ENCODE measurements at regions not wholly inside any gene's neighbourhood (a gene's known extent, or its start where the extent isn't known, plus 50 kb on each side); places are given as distances from the start of the nearest gene placed in this dataset.

DNA sequence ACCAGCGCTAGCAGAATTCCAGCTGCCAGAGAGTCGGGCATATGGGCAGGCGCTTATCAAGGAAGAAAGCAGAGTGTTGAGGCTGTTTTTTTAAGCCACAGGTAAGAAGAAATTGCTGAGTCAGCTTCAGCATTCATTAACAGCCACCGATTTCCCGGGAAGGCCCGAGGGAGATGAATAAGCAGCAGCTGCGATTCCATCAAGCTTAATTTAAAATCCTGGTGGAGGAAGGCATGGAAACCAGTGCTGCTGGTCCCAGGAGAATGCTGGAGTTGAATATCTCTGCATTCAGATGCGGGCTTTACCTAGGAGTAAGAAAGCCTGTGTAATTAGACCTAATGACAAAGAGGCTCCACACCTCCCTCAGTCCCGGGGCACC lies 168.8 kb downstream of the BRD1 start:
- no peak for DNase-seq (ENCODE audit: low read depth, low spot score)
- no peaks in the 10 kb centered on the region for H3K36me3 ChIP-seq (ENCODE audit: control insufficient read depth, insufficient read depth, low read length)
- no TSS peak for BruUV-seq (replicated peaks)
- no peak for TF ChIP-seq CTCF (IDR thresholded peaks at IDR 0.05)
- no peak for TF ChIP-seq POLR2AphosphoS5 (IDR thresholded peaks at IDR 0.05; ENCODE audit: low read depth, low read length)
- TF ChIP-seq TCF7L2 (IDR thresholded peaks at IDR 0.05; ENCODE audit: low read depth, low read length), result no peak
- TF ChIP-seq, protein P1, sequence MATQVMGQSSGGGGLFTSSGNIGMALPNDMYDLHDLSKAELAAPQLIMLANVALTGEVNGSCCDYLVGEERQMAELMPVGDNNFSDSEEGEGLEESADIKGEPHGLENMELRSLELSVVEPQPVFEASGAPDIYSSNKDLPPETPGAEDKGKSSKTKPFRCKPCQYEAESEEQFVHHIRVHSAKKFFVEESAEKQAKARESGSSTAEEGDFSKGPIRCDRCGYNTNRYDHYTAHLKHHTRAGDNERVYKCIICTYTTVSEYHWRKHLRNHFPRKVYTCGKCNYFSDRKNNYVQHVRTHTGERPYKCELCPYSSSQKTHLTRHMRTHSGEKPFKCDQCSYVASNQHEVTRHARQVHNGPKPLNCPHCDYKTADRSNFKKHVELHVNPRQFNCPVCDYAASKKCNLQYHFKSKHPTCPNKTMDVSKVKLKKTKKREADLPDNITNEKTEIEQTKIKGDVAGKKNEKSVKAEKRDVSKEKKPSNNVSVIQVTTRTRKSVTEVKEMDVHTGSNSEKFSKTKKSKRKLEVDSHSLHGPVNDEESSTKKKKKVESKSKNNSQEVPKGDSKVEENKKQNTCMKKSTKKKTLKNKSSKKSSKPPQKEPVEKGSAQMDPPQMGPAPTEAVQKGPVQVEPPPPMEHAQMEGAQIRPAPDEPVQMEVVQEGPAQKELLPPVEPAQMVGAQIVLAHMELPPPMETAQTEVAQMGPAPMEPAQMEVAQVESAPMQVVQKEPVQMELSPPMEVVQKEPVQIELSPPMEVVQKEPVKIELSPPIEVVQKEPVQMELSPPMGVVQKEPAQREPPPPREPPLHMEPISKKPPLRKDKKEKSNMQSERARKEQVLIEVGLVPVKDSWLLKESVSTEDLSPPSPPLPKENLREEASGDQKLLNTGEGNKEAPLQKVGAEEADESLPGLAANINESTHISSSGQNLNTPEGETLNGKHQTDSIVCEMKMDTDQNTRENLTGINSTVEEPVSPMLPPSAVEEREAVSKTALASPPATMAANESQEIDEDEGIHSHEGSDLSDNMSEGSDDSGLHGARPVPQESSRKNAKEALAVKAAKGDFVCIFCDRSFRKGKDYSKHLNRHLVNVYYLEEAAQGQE (IDR thresholded peaks at IDR 0.05; ENCODE audit: insufficient read depth in 1 of 2, low read depth in 2 of 2, low read length in 1 of 2), result no peak
- TF ChIP-seq SIN3A (IDR thresholded peaks at IDR 0.05; ENCODE audit: borderline replicate concordance, insufficient read depth, low read depth, low read length), result no peak
- ChIA-PET CTCF (no interaction called here), POLR2A (no interaction called here)
- in situ Hi-C loops (cut with HindIII; ENCODE audit: low pct_unique_long_range_greater_than_20kb, low sequenced_read_pairs), result no loop called here
- peaks cover 2% of the 10 kb centered on the region; the same call in 1 of the 2 replicates for H3K27me3 ChIP-seq (ENCODE audit: control insufficient read depth, insufficient read depth, low read length)
- no peak for ATAC-seq
- intact Hi-C loops (cut with micrococcal nuclease; ENCODE audit: unreplicated experiment), result no loop called here
- H3K4me1 ChIP-seq (ENCODE audit: control insufficient read depth, insufficient read depth, low read length), result no peaks in the 10 kb centered on the region
- H3K27ac ChIP-seq (ENCODE audit: low read length), result no peak overlapping the region
- no peak overlapping the region for H3K4me3 ChIP-seq (ENCODE audit: low read depth in 2 of 2, low read length in 2 of 2)
- no peaks in the 10 kb centered on the region for H3K9me3 ChIP-seq (ENCODE audit: control insufficient read depth, insufficient read depth, low read depth, low read length)

DNA sequence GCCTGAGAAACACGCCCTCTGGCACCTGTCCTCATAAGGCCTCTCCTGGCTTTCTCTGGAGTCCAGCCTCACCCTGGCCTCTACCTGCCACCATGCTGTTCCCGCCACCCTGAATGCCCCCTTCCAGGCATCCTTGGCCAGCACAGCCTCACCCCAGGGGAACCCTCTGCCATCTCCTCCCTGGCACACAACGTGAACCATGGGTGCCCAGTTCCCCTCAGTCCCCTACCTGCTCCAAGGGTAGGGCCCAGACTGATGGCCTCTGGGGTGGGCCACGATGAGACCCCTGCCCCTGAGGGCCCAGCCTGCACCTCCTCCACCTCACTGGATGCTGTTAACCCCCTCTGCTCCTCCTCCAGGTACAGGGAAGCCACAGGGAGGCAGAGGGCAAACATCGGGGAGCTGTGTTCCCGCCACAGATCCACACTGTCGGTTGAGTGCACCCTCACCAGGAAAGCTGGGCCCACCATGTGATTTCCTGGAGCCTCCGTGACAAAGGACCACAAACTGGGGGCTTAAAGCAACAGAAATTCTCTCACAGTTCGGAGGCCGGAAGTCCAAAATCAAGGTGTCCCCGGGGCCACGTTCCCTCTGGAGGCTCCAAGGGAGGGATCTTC lies 169.6 kb downstream of the BRD1 start:
- in situ Hi-C loops (cut with HindIII; ENCODE audit: low pct_unique_long_range_greater_than_20kb, low sequenced_read_pairs) (no loop called here), intact Hi-C loops (cut with micrococcal nuclease; ENCODE audit: unreplicated experiment) (no loop called here)
- Histone ChIP-seq H3K27ac (ENCODE audit: low read length) (no peak overlapping the region), H3K4me3 (ENCODE audit: low read depth in 2 of 2, low read length in 2 of 2) (no peak overlapping the region), H3K36me3 (ENCODE audit: control insufficient read depth, insufficient read depth, low read length) (no peaks in the 10 kb centered on the region), H3K27me3 (ENCODE audit: control insufficient read depth, insufficient read depth, low read length) (peaks cover 2% of the 10 kb centered on the region; the same call in 1 of the 2 replicates), H3K4me1 (ENCODE audit: control insufficient read depth, insufficient read depth, low read length) (no peaks in the 10 kb centered on the region), H3K9me3 (ENCODE audit: control insufficient read depth, insufficient read depth, low read depth, low read length) (no peaks in the 10 kb centered on the region)
- POLR2A ChIA-PET, result no interaction called here
- DNase-seq (ENCODE audit: low read depth, low spot score), result no peak
- no peak for ATAC-seq
- TF ChIP-seq, protein P1 (IDR thresholded peaks at IDR 0.05; ENCODE audit: insufficient read depth in 1 of 2, low read depth in 2 of 2, low read length in 1 of 2), result no peak
- no peak for TF ChIP-seq TCF7L2 (IDR thresholded peaks at IDR 0.05; ENCODE audit: low read depth, low read length)
- no peak for TF ChIP-seq SIN3A (IDR thresholded peaks at IDR 0.05; ENCODE audit: borderline replicate concordance, insufficient read depth, low read depth, low read length)
- TF ChIP-seq CTCF (IDR thresholded peaks at IDR 0.05), result no peak
- TF ChIP-seq POLR2AphosphoS5 (IDR thresholded peaks at IDR 0.05; ENCODE audit: low read depth, low read length), result no peak
- CTCF ChIA-PET, result interaction anchor here (1.0 kb wide), 1 partner anchor 8 kb away, joined by 3 read pairs; no protein-coding TSS in a partner anchor
- BruUV-seq (replicated peaks), result no TSS peak

Measured in Panc1 (cell line).